Heart right ventricle (tissue), 16 donors: ENCODE measurements at regions not wholly inside any gene's neighbourhood (a gene's known extent, or its start where the extent isn't known, plus 50 kb on each side); places are given as distances from the start of the nearest gene placed in this dataset.

Experiments used
- ATAC-seq, 8 donors: fragments of 200-7000 bp; cut with Tn5 transposase; one replicate each; pipeline ENCODE4 v1.9.1; 2020; ENCODE audit warnings: mild to moderate bottlenecking in 8 of 8, moderate library complexity in 8 of 8, moderate number of reproducible peaks in 1 of 8
- DNase-seq, 2 donors: peaks; one replicate each; pipeline ENCODE4 v3.0.0-alpha.2; 2020
- H3K27ac ChIP-seq, 10 donors: fragments of 200-600 bp; sonication (generic) in 2 of 10; one replicate each; pipeline versions ENCODE4 v1.5.0 to v1.8.0; 2020 to 2022; ENCODE audit warnings: mild to moderate bottlenecking in 3 of 10
- H3K27me3 ChIP-seq, 7 donors: fragments of 200-600 bp; one replicate each; pipeline ENCODE4 v1.8.0; 2021 to 2022; ENCODE audit warnings: mild to moderate bottlenecking in 2 of 7
- H3K36me3 ChIP-seq, 9 donors: fragments of 200-600 bp; sonication (generic) in 1 of 9; one replicate each; pipeline versions ENCODE4 v1.5.0 to v1.8.0; 2020 to 2022; ENCODE audit warnings: mild to moderate bottlenecking in 2 of 9
- H3K4me1 ChIP-seq, 9 donors: fragments of 200-600 bp; sonication (generic) in 1 of 9; one replicate each; pipeline versions ENCODE4 v1.5.0 to v1.8.0; 2020 to 2022; ENCODE audit warnings: mild to moderate bottlenecking in 4 of 9
- H3K4me3 ChIP-seq, 10 donors: fragments of 200-600 bp; sonication (generic) in 2 of 10; one replicate each; pipeline versions ENCODE4 v1.5.0 to v1.8.0; 2020 to 2022; ENCODE audit warnings: mild to moderate bottlenecking in 7 of 10, moderate library complexity in 2 of 10
- H3K9me3 ChIP-seq, 11 donors: fragments of 200-600 bp in 10 of 11; sonication (generic) in 2 of 11; one replicate each; pipeline versions ENCODE4 v1.5.0 to v1.8.0; 2013 to 2022; ENCODE audit warnings: mild to moderate bottlenecking in 2 of 11, control low read depth in 1 of 11, moderate library complexity in 1 of 11
- WGBS, 2 donors: extraction: QIAGEN DNeasy Blood & Tissue Kit; methylation state at CpG; one replicate each; pipeline ENCODE4 v1.1.7; 2013; ENCODE audit warnings: inconsistent platforms in 1 of 2; 5-methylcytosine and 5-hydroxymethylcytosine counted together
- intact Hi-C, 10 donors: fragments of 100-400 bp; cut with DNase I; formaldehyde crosslinking; loops; one replicate each; pipeline versions ENCODE4 v1.11.1 to v1.14.2; 2022
- TF ChIP-seq, protein P1 (sequence below), 9 donors: fragments of 200-600 bp; sonication (generic) in 2 of 9; IDR thresholded peaks; one replicate each; pipeline versions ENCODE4 v1.5.0 to v1.8.0; 2021 to 2022; ENCODE audit warnings: antibody characterized with exemption in 9 of 9, mild to moderate bottlenecking in 5 of 9, moderate library complexity in 1 of 9
- donor health status: Arrhythmogenic right ventricular cardiomyopathy.
- donor health status: ischemic (EF 13 %, LVEDD 7.1; RV severe dilation, severe dysfunction).
- donor health status: healthy with polysubstance abuse.
- donor health status: DM: no; HTN: yes; CAD: no.
- donor health status: DM: no; HTN: no; CAD: no.
- donor health status: ischemic (EF 25% LVEDD 6.9; RV normal size, moderate dysfunction).
- donor health status: ischemic (EF 25% LVEDD 5.7; RV mildly dilated, moderate dysfunction).
- donor health status: healthy.
- donor health status: DM: yes; HTN: yes; CAD: no.
- donor health status: Ischemic cardiomyopathy.
- donor health status: ischemic (EF 35%, LVEDD 5.7; RV mildly dilated, moderate dysfunction).
- donor health status: nonischemic (EF 11% LVEDD 7.7; RV severe dilation, severe dysfunction).
- donor health status: DM: yes; HTN: yes; CAD: no.
- donor health status: PGD.
- donor health status: ischemic (EF 29% LVEDD 5.4; RV normal size, mild dysfunction).
- donor health status: nonischemic (EF 23%, LVEDD 6.1; RV moderate dilation, normal function).

DNA sequence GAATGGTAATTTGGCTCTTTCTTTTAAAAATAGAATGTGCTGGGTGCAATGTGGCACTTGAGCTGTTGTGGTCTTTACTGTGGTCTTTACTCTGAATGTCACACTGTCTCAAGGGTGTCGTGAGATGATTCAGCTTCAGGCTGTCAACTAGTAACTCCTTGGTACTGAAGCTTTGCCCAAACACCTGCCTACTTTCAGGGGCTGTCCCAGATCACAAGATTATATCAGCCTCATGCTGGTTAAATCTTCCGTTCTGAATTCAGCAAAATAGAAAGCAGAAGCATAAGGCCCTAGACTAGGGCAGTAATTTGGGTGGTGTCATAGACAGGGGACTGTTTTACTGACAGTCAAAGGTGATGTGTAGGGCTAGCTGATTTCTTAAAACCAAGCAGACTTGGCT is 110.9 kb downstream of the BAMBI start:
- Histone ChIP-seq H3K36me3 (no peaks in the 10 kb centered on the region), H3K27me3 (peaks cover 0 to 4% (median 0%) of the 10 kb centered on the region in 7 donors), H3K4me3 (no peak overlapping the region), H3K9me3 (no peaks in the 10 kb centered on the region), H3K4me1 (peaks cover 0 to 5% (median 0%) of the 10 kb centered on the region in 9 donors), H3K27ac (no peak overlapping the region)
- intact Hi-C loops = no loop called here
- no peak for ATAC-seq
- TF ChIP-seq, protein P1, sequence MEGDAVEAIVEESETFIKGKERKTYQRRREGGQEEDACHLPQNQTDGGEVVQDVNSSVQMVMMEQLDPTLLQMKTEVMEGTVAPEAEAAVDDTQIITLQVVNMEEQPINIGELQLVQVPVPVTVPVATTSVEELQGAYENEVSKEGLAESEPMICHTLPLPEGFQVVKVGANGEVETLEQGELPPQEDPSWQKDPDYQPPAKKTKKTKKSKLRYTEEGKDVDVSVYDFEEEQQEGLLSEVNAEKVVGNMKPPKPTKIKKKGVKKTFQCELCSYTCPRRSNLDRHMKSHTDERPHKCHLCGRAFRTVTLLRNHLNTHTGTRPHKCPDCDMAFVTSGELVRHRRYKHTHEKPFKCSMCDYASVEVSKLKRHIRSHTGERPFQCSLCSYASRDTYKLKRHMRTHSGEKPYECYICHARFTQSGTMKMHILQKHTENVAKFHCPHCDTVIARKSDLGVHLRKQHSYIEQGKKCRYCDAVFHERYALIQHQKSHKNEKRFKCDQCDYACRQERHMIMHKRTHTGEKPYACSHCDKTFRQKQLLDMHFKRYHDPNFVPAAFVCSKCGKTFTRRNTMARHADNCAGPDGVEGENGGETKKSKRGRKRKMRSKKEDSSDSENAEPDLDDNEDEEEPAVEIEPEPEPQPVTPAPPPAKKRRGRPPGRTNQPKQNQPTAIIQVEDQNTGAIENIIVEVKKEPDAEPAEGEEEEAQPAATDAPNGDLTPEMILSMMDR (IDR thresholded peaks at IDR 0.05) = no peak
- DNase-seq = no peak
- 83 to 86% methylated on average over 2 of the region's 2 CpGs for WGBS, 2 donors

GRCh38 chr10:28788762-28789161 is 111.4 kb downstream of the BAMBI start:
- intact Hi-C loops = no loop called here
- peaks cover 0 to 5% (median 0%) of the 10 kb centered on the region in 9 donors for H3K4me1 ChIP-seq
- peaks cover 0 to 4% (median 0%) of the 10 kb centered on the region in 7 donors for H3K27me3 ChIP-seq
- DNase-seq (no peak), ATAC-seq (no peak)
- H3K9me3 ChIP-seq = no peaks in the 10 kb centered on the region
- no peak overlapping the region for H3K27ac ChIP-seq
- TF ChIP-seq, protein P1 (IDR thresholded peaks at IDR 0.05) = no peak
- no peak overlapping the region for H3K4me3 ChIP-seq
- H3K36me3 ChIP-seq = no peaks in the 10 kb centered on the region
- 83 to 84% methylated on average over 5 of the region's 5 CpGs for WGBS, 2 donors

DNA sequence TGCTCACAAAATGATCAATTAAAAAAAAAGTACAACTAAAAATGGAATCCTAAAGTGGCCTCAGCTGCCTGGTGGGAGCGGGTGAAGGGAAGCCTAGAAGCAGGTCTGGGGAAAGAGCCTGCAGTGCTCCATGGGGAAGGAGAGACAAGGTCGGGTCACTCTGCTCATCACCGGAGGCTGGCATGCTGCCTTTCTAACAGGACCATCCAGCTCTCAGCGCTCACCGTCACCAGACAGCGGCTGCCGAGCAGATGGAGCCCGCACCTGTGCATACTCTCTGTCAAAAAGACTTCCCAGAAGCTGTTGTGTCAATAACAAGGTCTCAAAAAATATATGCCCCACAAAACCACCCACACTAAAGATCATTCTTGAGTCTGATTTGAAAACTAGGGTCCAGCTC is 112.8 kb downstream of the BAMBI start:
- Histone ChIP-seq H3K9me3 (no peaks in the 10 kb centered on the region), H3K4me1 (peaks cover 0 to 5% (median 0%) of the 10 kb centered on the region in 9 donors), H3K36me3 (no peaks in the 10 kb centered on the region), H3K4me3 (no peak overlapping the region), H3K27ac (no peak overlapping the region), H3K27me3 (peaks cover 0 to 4% (median 0%) of the 10 kb centered on the region in 7 donors)
- ATAC-seq = peak in 1 of 8 donors; percentile 41
- intact Hi-C loops = no loop called here
- TF ChIP-seq, protein P1 (IDR thresholded peaks at IDR 0.05) = no peak
- 75 to 81% methylated on average over 8 of the region's 8 CpGs for whole genome bisulfite sequencing, 2 donors
- no peak for DNase-seq

DNA sequence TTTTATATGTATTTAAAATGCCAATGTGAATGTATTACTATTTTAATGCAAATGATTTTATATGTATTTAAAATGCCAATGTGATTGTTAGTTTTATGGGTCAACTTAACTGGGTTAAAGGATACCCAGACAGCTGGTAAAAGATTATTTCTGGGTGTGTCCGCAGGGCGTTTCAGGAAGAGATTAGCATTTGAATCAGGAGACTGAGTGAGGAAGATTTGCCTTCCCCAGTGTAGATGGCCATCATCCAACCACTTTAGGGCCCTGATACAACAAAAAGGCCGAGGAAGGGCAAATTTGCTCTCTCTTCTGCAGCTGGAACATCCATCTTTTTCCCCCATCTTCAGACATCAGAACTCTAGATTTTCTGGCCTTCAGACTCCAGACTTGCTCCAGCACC is 116.2 kb downstream of the BAMBI start:
- 59 to 69% methylated on average over 3 of the region's 3 CpGs for WGBS, 2 donors
- Histone ChIP-seq H3K27ac (no peak overlapping the region), H3K36me3 (no peaks in the 10 kb centered on the region), H3K9me3 (no peaks in the 10 kb centered on the region), H3K27me3 (no peaks in the 10 kb centered on the region), H3K4me3 (no peak overlapping the region), H3K4me1 (peaks cover 0 to 13% (median 2%) of the 10 kb centered on the region in 9 donors)
- DNase-seq = no peak
- TF ChIP-seq, protein P1 (IDR thresholded peaks at IDR 0.05) = no peak
- ATAC-seq = no peak
- intact Hi-C loops = no loop called here
